OCI-LY1 (cell line): ENCODE measurements at regions not wholly inside any gene's neighbourhood (a gene's known extent, or its start where the extent isn't known, plus 50 kb on each side); places are given as distances from the start of the nearest gene placed in this dataset.

Experiments
- H2AFZ ChIP-seq: fragments of 200-600 bp; sonication (generic), shearing (Covaris generic); 2 replicates; pipeline ENCODE4 v1.6.0; 2014; ENCODE audit warnings: antibody characterized with exemption, mild to moderate bottlenecking, low read length
- H3F3A ChIP-seq: fragments of 200-600 bp; sonication (generic), shearing (Covaris generic); 2 replicates; pipeline ENCODE4 v1.6.0; 2014; ENCODE audit warnings: mild to moderate bottlenecking, antibody characterized with exemption, low read length, moderate library complexity; ENCODE audit not compliant: insufficient read depth
- H3K27ac ChIP-seq: fragments of 200-600 bp; sonication (generic); 2 replicates; pipeline ENCODE4 v1.5.1; 2014; ENCODE audit warnings: low read length, mixed run types, mild to moderate bottlenecking, low read depth; ENCODE audit not compliant: poor library complexity, severe bottlenecking
- H3K27me3 ChIP-seq: fragments of 200-600 bp; sonication (generic); 2 replicates; pipeline ENCODE4 v1.6.0; 2014; ENCODE audit warnings: antibody characterized with exemption, mild to moderate bottlenecking, low read length, moderate library complexity; ENCODE audit not compliant: insufficient read depth
- H3K36me3 ChIP-seq: fragments of 200-600 bp; sonication (generic); 2 replicates; pipeline ENCODE4 v1.6.1; 2014; ENCODE audit warnings: mild to moderate bottlenecking, antibody characterized with exemption, low read length, moderate library complexity, mixed read lengths; ENCODE audit not compliant: insufficient read depth
- H3K4me1 ChIP-seq: fragments of 200-600 bp; sonication (generic); 2 replicates; pipeline ENCODE4 v1.5.1; 2014; ENCODE audit warnings: mild to moderate bottlenecking, low read length, moderate library complexity; ENCODE audit not compliant: insufficient read depth, severe bottlenecking
- H3K4me2 ChIP-seq: fragments of 200-600 bp; sonication (generic), shearing (Covaris generic); 2 replicates; pipeline ENCODE4 v1.6.1; 2014; ENCODE audit warnings: low read length
- H3K4me3 ChIP-seq: fragments of 200-600 bp; sonication (generic); 2 replicates; pipeline ENCODE4 v1.5.1; 2014; ENCODE audit warnings: low read length, low read depth, mild to moderate bottlenecking, mixed read lengths; ENCODE audit not compliant: poor library complexity, severe bottlenecking
- H3K79me2 ChIP-seq: fragments of 200-600 bp; shearing (Covaris generic); 2 replicates; pipeline ENCODE4 v1.6.1; 2016; ENCODE audit warnings: mixed run types, low read length, mixed read lengths; ENCODE audit not compliant: insufficient read depth
- H3K9ac ChIP-seq: fragments of 200-600 bp; sonication (generic), shearing (Covaris generic); 2 replicates; pipeline ENCODE4 v1.6.1; 2014; ENCODE audit warnings: mild to moderate bottlenecking, low read length, mixed read lengths
- H3K9me2 ChIP-seq: fragments of 200-600 bp; sonication (generic), shearing (Covaris generic); 2 replicates; pipeline ENCODE4 v1.6.1; 2014; ENCODE audit warnings: low read depth, mild to moderate bottlenecking, low read length, mixed read lengths
- H3K9me3 ChIP-seq: fragments of 200-600 bp; shearing (Covaris generic); 2 replicates; pipeline ENCODE4 v1.6.1; 2014; ENCODE audit warnings: low read length, mixed read lengths
- H4K20me1 ChIP-seq: fragments of 200-600 bp; sonication (generic), shearing (Covaris generic); 2 replicates; pipeline ENCODE4 v1.6.0; 2016; ENCODE audit warnings: mild to moderate bottlenecking, low read length; ENCODE audit not compliant: insufficient read depth
- EZH2 ChIP-seq: fragments of 200-600 bp; sonication (generic), shearing (Covaris generic); IDR thresholded peaks from 2 replicates; pipeline ENCODE4 v1.8.0; 2017; ENCODE audit warnings: borderline replicate concordance, mixed run types, mild to moderate bottlenecking, antibody characterized with exemption, low read length, moderate library complexity, mixed read lengths
- TF ChIP-seq, protein P1 (sequence below): fragments of 200-600 bp; sonication (generic), shearing (Covaris generic); IDR thresholded peaks from 2 replicates; pipeline ENCODE4 v1.5.1; 2017; ENCODE audit warnings: mild to moderate bottlenecking, antibody characterized with exemption, low read length, moderate library complexity, mixed read lengths

DNA sequence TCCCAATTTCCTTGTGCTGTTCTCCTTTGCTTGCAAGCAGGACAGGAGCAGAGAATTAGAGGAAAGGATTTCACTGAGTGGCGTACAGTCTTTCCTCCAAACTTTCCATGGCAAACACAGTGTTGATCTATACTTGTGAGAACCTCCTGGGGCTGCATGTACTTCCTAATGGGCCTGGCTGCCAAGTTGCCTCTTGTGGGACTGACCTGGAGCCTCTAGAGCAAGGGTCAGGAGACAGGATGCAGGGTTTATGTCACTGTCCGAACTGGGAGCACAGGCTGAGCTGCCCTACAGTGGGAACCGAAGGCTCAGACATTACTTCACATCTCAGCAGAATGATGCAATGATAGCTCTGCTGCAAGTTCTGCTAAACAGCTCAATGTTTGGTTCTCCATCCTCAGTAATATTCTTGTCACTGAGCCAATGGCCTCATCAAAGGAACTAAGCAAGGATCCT is 102.3 kb downstream of the ENC1 start:
- Histone ChIP-seq H2AFZ (no peak overlapping the region), H3K79me2 (no peaks in the 10 kb centered on the region), H3K4me3 (no peak overlapping the region), H3K9ac (no peak overlapping the region), H4K20me1 (no peaks in the 10 kb centered on the region), H3K27me3 (no peaks in the 10 kb centered on the region), H3K36me3 (no peaks in the 10 kb centered on the region), H3F3A (no peaks in the 10 kb centered on the region), H3K4me1 (no peaks in the 10 kb centered on the region), H3K9me2 (no peaks in the 10 kb centered on the region), H3K27ac (no peak overlapping the region), H3K4me2 (no peak overlapping the region), H3K9me3 (peaks cover 10% of the 10 kb centered on the region)
- no peak for TF ChIP-seq EZH2
- TF ChIP-seq, protein P1, sequence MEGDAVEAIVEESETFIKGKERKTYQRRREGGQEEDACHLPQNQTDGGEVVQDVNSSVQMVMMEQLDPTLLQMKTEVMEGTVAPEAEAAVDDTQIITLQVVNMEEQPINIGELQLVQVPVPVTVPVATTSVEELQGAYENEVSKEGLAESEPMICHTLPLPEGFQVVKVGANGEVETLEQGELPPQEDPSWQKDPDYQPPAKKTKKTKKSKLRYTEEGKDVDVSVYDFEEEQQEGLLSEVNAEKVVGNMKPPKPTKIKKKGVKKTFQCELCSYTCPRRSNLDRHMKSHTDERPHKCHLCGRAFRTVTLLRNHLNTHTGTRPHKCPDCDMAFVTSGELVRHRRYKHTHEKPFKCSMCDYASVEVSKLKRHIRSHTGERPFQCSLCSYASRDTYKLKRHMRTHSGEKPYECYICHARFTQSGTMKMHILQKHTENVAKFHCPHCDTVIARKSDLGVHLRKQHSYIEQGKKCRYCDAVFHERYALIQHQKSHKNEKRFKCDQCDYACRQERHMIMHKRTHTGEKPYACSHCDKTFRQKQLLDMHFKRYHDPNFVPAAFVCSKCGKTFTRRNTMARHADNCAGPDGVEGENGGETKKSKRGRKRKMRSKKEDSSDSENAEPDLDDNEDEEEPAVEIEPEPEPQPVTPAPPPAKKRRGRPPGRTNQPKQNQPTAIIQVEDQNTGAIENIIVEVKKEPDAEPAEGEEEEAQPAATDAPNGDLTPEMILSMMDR, result no peak

- peaks cover 10% of the 10 kb centered on the region for H3K9me3 ChIP-seq
- no peak overlapping the region for H3K4me2 ChIP-seq
- no peaks in the 10 kb centered on the region for H3K9me2 ChIP-seq
- H3K9ac ChIP-seq, result no peak overlapping the region
- no peaks in the 10 kb centered on the region for H3F3A ChIP-seq
- H3K4me1 ChIP-seq, result no peaks in the 10 kb centered on the region
- no peak overlapping the region for H3K4me3 ChIP-seq
- no peaks in the 10 kb centered on the region for H3K36me3 ChIP-seq
- H3K79me2 ChIP-seq, result no peaks in the 10 kb centered on the region
- H2AFZ ChIP-seq, result no peak overlapping the region
- no peak overlapping the region for H3K27ac ChIP-seq
- TF ChIP-seq, protein P1, result no peak
- no peak for TF ChIP-seq EZH2
- no peaks in the 10 kb centered on the region for H4K20me1 ChIP-seq
- H3K27me3 ChIP-seq, result no peaks in the 10 kb centered on the region
These were observed 103.9 kb downstream of the ENC1 start for GRCh38 chr5:74536658-74537057.

DNA sequence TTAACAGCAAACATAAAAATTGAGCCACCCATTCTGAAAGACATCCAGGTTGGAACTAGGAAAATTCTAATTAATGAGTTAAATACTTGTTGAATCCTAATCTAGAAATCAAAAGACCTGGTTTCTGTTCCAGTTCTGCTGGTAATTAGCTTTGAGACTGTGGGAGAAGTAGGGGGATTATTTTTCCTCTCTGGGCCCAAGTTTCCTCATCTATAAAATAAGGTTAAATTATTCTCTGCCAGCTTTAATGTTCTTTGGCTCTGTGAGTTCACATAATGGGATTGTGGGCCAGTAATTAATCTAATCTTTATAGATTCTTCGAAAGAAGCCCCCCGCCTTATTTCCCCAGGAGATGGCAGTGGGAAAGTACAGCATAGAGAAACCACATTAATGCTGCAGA is 104.6 kb downstream of the ENC1 start:
- H3K27ac ChIP-seq, result no peak overlapping the region
- TF ChIP-seq, protein P1, result no peak
- TF ChIP-seq EZH2, result no peak
- H3K9me2 ChIP-seq, result no peaks in the 10 kb centered on the region
- no peaks in the 10 kb centered on the region for H3K36me3 ChIP-seq
- H3K27me3 ChIP-seq, result no peaks in the 10 kb centered on the region
- H3K9me3 ChIP-seq, result peaks cover 10% of the 10 kb centered on the region
- no peaks in the 10 kb centered on the region for H4K20me1 ChIP-seq
- H3F3A ChIP-seq, result no peaks in the 10 kb centered on the region
- H3K4me3 ChIP-seq, result no peak overlapping the region
- H3K4me1 ChIP-seq, result no peaks in the 10 kb centered on the region
- no peak overlapping the region for H3K4me2 ChIP-seq
- no peak overlapping the region for H2AFZ ChIP-seq
- H3K9ac ChIP-seq, result no peak overlapping the region
- no peaks in the 10 kb centered on the region for H3K79me2 ChIP-seq
